IPS-18c (cell line): ENCODE measurements at regions not wholly inside any gene's neighbourhood (a gene's known extent, or its start where the extent isn't known, plus 50 kb on each side); places are given as distances from the start of the nearest gene placed in this dataset.

Source experiments
- H3K4me3 ChIP-seq: 2 replicates; pipeline ENCODE4 v1.7.0; 2013; ENCODE audit warnings: low read depth, mild to moderate bottlenecking, low read length, moderate library complexity; ENCODE audit not compliant: insufficient read depth
- H3K9me3 ChIP-seq: one replicate; pipeline ENCODE4 v1.6.1; 2013; ENCODE audit warnings: mild to moderate bottlenecking, low read length, moderate library complexity; ENCODE audit not compliant: control insufficient read depth, insufficient read depth

DNA sequence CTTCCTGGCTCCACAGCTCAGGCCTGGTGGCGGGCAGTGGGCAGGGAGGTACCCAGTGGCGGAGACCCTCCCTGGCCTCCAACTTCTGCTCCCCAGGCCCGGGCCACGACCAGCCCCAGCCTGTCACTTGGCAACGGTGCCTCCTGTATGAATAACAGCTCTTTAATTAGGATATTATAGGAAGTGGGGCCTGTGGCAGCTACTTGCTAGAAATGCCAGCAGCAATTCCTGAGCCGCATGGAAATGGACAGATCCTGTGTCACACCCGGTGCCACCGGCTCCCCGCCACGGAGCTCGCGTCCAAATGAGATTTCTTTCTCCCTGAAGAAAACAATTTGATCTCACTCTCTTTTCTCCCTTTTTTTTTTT lies 104.5 kb downstream of the CHST1 start:
- no peak overlapping the region for H3K4me3 ChIP-seq
- peaks cover 6% of the 10 kb centered on the region for H3K9me3 ChIP-seq

- H3K4me3 ChIP-seq, result no peak overlapping the region
Observed at GRCh38 chr11:45560155-45560912, 105.1 kb downstream of the CHST1 start.

DNA sequence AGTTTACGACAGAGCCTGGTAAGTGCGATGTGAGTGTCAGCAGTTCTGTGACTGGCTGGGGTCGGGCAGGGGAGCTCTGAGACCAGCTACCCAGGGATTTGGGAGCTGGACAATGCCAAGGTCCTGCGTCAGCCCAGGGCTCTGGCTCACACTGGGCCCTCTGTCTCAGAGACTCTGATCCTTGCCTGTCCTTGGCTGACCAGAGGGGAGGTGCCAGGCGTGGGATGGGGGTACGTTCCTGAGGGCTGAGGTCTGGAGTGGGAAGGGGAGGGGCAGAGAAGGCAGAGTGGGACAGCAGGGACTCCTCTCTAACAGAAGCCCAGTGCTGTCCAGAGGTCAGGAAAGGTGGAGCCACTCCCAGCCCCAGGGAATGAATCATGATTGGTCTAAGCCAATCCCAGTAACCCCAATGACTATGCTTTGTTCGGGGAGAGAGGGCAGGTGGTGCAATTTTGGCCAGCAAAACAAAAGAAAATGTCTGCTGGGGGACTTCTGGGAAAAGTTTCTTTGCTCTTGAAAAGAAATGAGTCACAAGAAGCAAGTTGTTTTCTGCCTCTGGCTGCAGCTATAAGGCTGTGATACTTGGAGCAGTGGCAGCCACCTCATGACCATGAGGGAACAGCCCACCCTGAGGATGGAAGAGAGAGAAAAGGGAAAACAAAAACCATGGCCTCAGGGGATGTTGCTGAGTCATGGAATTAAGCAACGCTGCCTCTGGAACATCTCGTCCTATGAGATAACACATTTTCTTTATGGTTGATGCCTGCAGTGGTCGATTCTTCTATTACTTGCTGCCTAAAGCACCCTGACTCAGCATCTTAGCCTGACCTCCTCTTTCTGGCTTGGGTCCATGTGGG lies 108.3 kb downstream of the CHST1 start:
- peaks cover 6% of the 10 kb centered on the region for H3K9me3 ChIP-seq
- H3K4me3 ChIP-seq, result no peak overlapping the region

More at GRCh38 chr11:45560155-45560912, 105.1 kb downstream of the CHST1 start:
- peaks cover 6% of the 10 kb centered on the region for H3K9me3 ChIP-seq

GRCh38 chr11:45554230-45554967 lies 111.0 kb downstream of the CHST1 start:
- Histone ChIP-seq H3K4me3 (no peak overlapping the region), H3K9me3 (peaks cover 6% of the 10 kb centered on the region)

GRCh38 chr11:45553383-45553936 lies 112.0 kb downstream of the CHST1 start:
- Histone ChIP-seq H3K9me3 (peaks cover 4% of the 10 kb centered on the region), H3K4me3 (no peak overlapping the region)

GRCh38 chr11:45551191-45551713 lies 114.2 kb downstream of the CHST1 start:
- no peak overlapping the region for H3K4me3 ChIP-seq

GRCh38 chr11:45549257-45549656 lies 116.2 kb downstream of the CHST1 start:
- H3K9me3 ChIP-seq, result no peaks in the 10 kb centered on the region
- no peak overlapping the region for H3K4me3 ChIP-seq

More at GRCh38 chr11:45551191-45551713, 114.2 kb downstream of the CHST1 start:
- H3K9me3 ChIP-seq, result no peaks in the 10 kb centered on the region

DNA sequence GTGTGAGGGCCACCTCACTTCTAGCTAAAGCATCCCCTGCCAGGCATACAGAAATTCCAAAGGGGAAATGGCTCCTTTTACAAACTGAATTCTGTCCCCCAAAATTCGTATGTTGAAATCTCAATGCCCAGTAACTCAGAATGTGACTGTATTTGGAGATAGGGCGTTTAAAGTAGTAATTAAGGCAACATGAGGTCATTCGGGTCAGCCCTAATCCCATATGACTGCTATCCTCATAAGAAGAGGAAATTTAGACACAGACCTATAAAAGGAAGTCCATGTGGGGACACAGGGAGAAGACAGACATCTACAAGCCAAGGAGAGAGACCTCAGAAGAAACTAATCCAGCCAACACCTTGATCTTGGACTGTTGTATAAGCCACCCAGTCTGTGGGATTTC lies 119.1 kb downstream of the CHST1 start:
- no peaks in the 10 kb centered on the region for H3K9me3 ChIP-seq
- no peak overlapping the region for H3K4me3 ChIP-seq

DNA sequence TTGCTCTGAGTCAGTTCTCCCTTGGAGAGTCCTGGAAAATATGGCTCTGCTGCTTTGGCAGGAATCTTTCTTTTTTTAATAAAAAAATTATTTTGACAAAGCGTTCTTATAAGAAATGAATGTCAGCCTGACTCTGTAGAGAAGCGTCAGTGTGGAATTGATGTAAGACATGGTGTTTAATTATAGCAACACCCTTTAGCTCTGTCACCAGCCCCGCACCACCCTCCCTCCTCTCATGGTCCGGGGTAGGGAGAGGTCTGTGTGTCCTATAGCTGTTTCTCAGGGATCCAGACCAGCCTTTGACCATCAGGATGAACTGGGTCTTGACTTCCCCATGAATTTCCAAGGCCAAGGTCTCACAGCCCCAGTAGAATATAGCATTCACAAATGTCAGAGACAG lies 120.6 kb downstream of the CHST1 start:
- H3K9me3 ChIP-seq, result no peaks in the 10 kb centered on the region
- H3K4me3 ChIP-seq, result no peak overlapping the region

GRCh38 chr11:45543808-45544422 lies 121.5 kb downstream of the CHST1 start:
- Histone ChIP-seq H3K9me3 (no peaks in the 10 kb centered on the region), H3K4me3 (no peak overlapping the region)

DNA sequence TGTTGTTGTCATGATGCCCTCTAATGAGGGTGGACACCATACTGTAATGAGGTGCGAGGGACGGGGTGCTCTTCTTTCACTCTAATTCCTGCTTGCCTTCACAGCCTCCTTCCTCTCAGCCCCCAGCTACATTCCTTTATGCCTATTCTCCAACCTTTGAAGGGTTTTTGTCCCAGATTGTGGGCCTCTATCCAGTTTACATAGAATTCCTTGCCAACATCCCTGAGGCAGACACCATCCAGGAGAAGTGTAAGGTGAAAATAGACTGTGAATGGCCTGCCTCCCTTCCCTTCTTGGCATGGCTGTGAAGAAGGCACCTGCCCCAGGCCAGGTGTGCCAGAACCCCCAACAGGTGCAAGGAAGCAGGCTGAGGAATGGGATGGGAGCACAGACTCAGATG lies 122.3 kb downstream of the CHST1 start:
- H3K9me3 ChIP-seq, result no peaks in the 10 kb centered on the region
- H3K4me3 ChIP-seq, result no peak overlapping the region

- Histone ChIP-seq H3K4me3 (no peak overlapping the region), H3K9me3 (no peaks in the 10 kb centered on the region)
Observed at GRCh38 chr11:45541693-45542434, 123.6 kb downstream of the CHST1 start.

GRCh38 chr11:45538939-45539338 lies 126.5 kb downstream of the CHST1 start:
- no peaks in the 10 kb centered on the region for H3K9me3 ChIP-seq
- no peak overlapping the region for H3K4me3 ChIP-seq

GRCh38 chr11:45538363-45538762 lies 127.1 kb downstream of the CHST1 start:
- Histone ChIP-seq H3K4me3 (no peak overlapping the region), H3K9me3 (no peaks in the 10 kb centered on the region)

- no peak overlapping the region for H3K4me3 ChIP-seq
- no peaks in the 10 kb centered on the region for H3K9me3 ChIP-seq
Observed at GRCh38 chr11:45537614-45538013, 127.8 kb downstream of the CHST1 start.

- Histone ChIP-seq H3K4me3 (no peak overlapping the region), H3K9me3 (no peaks in the 10 kb centered on the region)
Observed at GRCh38 chr11:45535033-45535432, 130.4 kb downstream of the CHST1 start.
